ENCODE measurements at regions not wholly inside any gene's neighbourhood (a gene's known extent, or its start where the extent isn't known, plus 50 kb on each side); places are given as distances from the start of the nearest gene placed in this dataset.
A peak's percentile ranks its signal among the peaks of the same experiment; 100 is the strongest.

GRCh38 chr2:89849731-89850130 lies 1158.3 kb downstream of the RPIA start:
- H3K79me1 ChIP-seq (ENCODE audit: low read depth in 1 of 2, low read length in 2 of 2) = no peaks in the 10 kb centered on the region
- POLR2A ChIA-PET (ENCODE audit: unreplicated experiment) = no interaction called here

More at GRCh38 chr2:89849731-89850130, 1158.3 kb downstream of the RPIA start:
- Histone ChIP-seq H3K4ac (ENCODE audit: low read depth, low read length) (no peak overlapping the region), H3K4me3 (ENCODE audit: insufficient read depth, low read depth, low read length) (no peak overlapping the region), H3K4me1 (ENCODE audit: control insufficient read depth, insufficient read depth, low read length) (no peaks in the 10 kb centered on the region), H4K20me1 (ENCODE audit: insufficient read depth, low read length) (no peaks in the 10 kb centered on the region), H3K27ac (ENCODE audit: insufficient read depth, low read length) (no peak overlapping the region), H4K5ac (ENCODE audit: low read depth, low read length) (no peak overlapping the region), H2AK5ac (ENCODE audit: low read depth, low read length) (no peak overlapping the region), H2BK5ac (ENCODE audit: low read depth, low read length, poor library complexity, severe bottlenecking) (no peak overlapping the region), H2AFZ (replicated peaks; ENCODE audit: low read length, poor library complexity) (no peak overlapping the region), H2BK20ac (ENCODE audit: low read depth, low read length) (no peak overlapping the region), H3K14ac (replicated peaks; ENCODE audit: low read depth, low read length) (no peak overlapping the region), H3K27me3 (ENCODE audit: control insufficient read depth, insufficient read depth, low read length) (no peaks in the 10 kb centered on the region), H3K9me1 (ENCODE audit: insufficient read depth, low read length) (no peaks in the 10 kb centered on the region), H4K8ac (ENCODE audit: low read depth in 2 of 2, low read length in 2 of 2) (no peak overlapping the region), H3K9ac (ENCODE audit: low read depth, low read length) (no peak overlapping the region), H2BK15ac (ENCODE audit: low read depth, low read length) (no peak overlapping the region), H2AK9ac (replicated peaks; ENCODE audit: low read depth, low read length, poor library complexity) (no peak overlapping the region), H3K36me3 (ENCODE audit: control insufficient read depth, insufficient read depth, low read length) (no peaks in the 10 kb centered on the region), H3K9me3 (ENCODE audit: control insufficient read depth, insufficient read depth, low read length) (peaks cover 21% of the 10 kb centered on the region), H3K56ac (ENCODE audit: extremely low read depth, insufficient read depth, low read length) (no peak overlapping the region), H4K91ac (ENCODE audit: insufficient read depth, low read depth, low read length) (no peak overlapping the region), H3K4me2 (ENCODE audit: low read depth, low read length) (no peak overlapping the region), H2BK120ac (ENCODE audit: low read depth, low read length) (no peak overlapping the region), H3K23ac (ENCODE audit: low read depth, low read length) (no peak overlapping the region), H3K18ac (ENCODE audit: low read depth, low read length) (no peak overlapping the region)
- intact Hi-C loops (cut with micrococcal nuclease) = no loop called here
- dilution Hi-C loops (cut with HindIII; ENCODE audit: low sequenced_read_pairs, unreplicated experiment) = no loop called here
- in situ Hi-C loops (cut with MboI; ENCODE audit: low sequenced_read_pairs) = no loop called here
- CTCF ChIA-PET = no interaction called here
- no TSS peak for BruUV-seq (replicated peaks)
- TF ChIP-seq CHD1 (IDR thresholded peaks at IDR 0.05; ENCODE audit: low read depth, low read length) (no peak), MAFK (IDR thresholded peaks at IDR 0.05; ENCODE audit: low read depth, low read length) (peak; percentile 100)
- ATAC-seq (ENCODE audit: low read depth) = no peak
- WGBS, 2 experiments (ENCODE audit: extremely low coverage in 2 of 2, insufficient read length in 1 of 2) = no CpG with 5 or more reads among the region's 3 CpGs
- DNase-seq = no peak
